OCI-LY7 (cell line): ENCODE measurements at regions not wholly inside any gene's neighbourhood (a gene's known extent, or its start where the extent isn't known, plus 50 kb on each side); places are given as distances from the start of the nearest gene placed in this dataset.

ENCODE experiments used
- BruUV-seq: library from RNA; stranded (reverse); fragments of 400-500 nt; replicated peaks from 2 replicates; lab custom pipeline; 2021; lab: Mats Ljungman, UMichigan
- CTCF ChIA-PET: fragments of 300-600 bp; sonication (Branson Sonifier 250); formaldehyde crosslinking; loops from one replicate; lab custom pipeline; 2022; ENCODE audit warnings: antibody characterized with exemption; ENCODE audit not compliant: unreplicated experiment; lab: Charles Lee
- POLR2A ChIA-PET: fragments of 300-600 bp; sonication (Branson Sonifier 250); formaldehyde crosslinking; loops from one replicate; lab custom pipeline; 2022; ENCODE audit warnings: antibody characterized with exemption; lab: Charles Lee
- DNase-seq: peaks from one replicate; pipeline ENCODE4 v3.0.0-alpha.2; 2015; ENCODE audit warnings: low spot score
- H2AFZ ChIP-seq: fragments of 200-600 bp; sonication (generic), shearing (Covaris generic); 2 replicates; pipeline ENCODE4 v1.6.1; 2014; ENCODE audit warnings: mild to moderate bottlenecking, antibody characterized with exemption, low read length, moderate library complexity
- H3K27ac ChIP-seq: fragments of 200-600 bp; sonication (generic); 2 replicates; pipeline ENCODE4 v1.5.1; 2014; ENCODE audit warnings: mixed run types, low read depth, mild to moderate bottlenecking, moderate library complexity, low read length, inconsistent platforms; ENCODE audit not compliant: poor library complexity, severe bottlenecking
- H3K36me3 ChIP-seq: fragments of 200-600 bp; sonication (generic); 2 replicates; pipeline ENCODE4 v1.6.1; 2014; ENCODE audit warnings: mild to moderate bottlenecking, antibody characterized with exemption, low read length, moderate library complexity, mixed read lengths; ENCODE audit not compliant: insufficient read depth
- H3K4me1 ChIP-seq: fragments of 200-600 bp; sonication (generic); 2 replicates; pipeline ENCODE4 v1.5.1; 2014; ENCODE audit warnings: mild to moderate bottlenecking, low read length; ENCODE audit not compliant: insufficient read depth, poor library complexity, severe bottlenecking
- H3K4me2 ChIP-seq: fragments of 200-600 bp; sonication (generic); 2 replicates; pipeline ENCODE4 v1.6.1; 2014; ENCODE audit warnings: mild to moderate bottlenecking, low read length
- H3K4me3 ChIP-seq: fragments of 200-600 bp; sonication (generic); 2 replicates; pipeline ENCODE4 v1.5.1; 2014; ENCODE audit warnings: mild to moderate bottlenecking, low read depth, low read length; ENCODE audit not compliant: poor library complexity, severe bottlenecking
- H3K79me2 ChIP-seq: fragments of 200-600 bp; sonication (generic); 2 replicates; pipeline ENCODE4 v1.6.1; 2016; ENCODE audit warnings: low read depth, mild to moderate bottlenecking, low read length, moderate library complexity, mixed read lengths; ENCODE audit not compliant: insufficient read depth
- H3K9me2 ChIP-seq: fragments of 200-600 bp; sonication (generic); 2 replicates; pipeline ENCODE4 v1.6.1; 2016; ENCODE audit warnings: mild to moderate bottlenecking, low read length, mixed read lengths; ENCODE audit not compliant: insufficient read depth
- H3K9me3 ChIP-seq: fragments of 200-600 bp; sonication (generic); 2 replicates; pipeline ENCODE4 v1.6.1; 2014; ENCODE audit warnings: mild to moderate bottlenecking, mixed run types, low read length, mixed read lengths
- H4K20me1 ChIP-seq: fragments of 200-600 bp; sonication (generic); 2 replicates; pipeline ENCODE4 v1.6.1; 2014; ENCODE audit warnings: mild to moderate bottlenecking, antibody characterized with exemption, low read length, moderate library complexity, mixed read lengths; ENCODE audit not compliant: insufficient read depth
- CTCF ChIP-seq: fragments of 200-600 bp; sonication (generic); conservative IDR thresholded peaks from 2 replicates; pipeline ENCODE4 v1.5.1; 2014; ENCODE audit warnings: mild to moderate bottlenecking, antibody characterized with exemption, low read length, moderate library complexity, mixed read lengths
- EZH2phosphoT487 ChIP-seq: fragments of 200-600 bp; sonication (generic); IDR thresholded peaks from 2 replicates; pipeline ENCODE4 v1.6.1; 2018; ENCODE audit warnings: low read depth, borderline replicate concordance, mild to moderate bottlenecking, mixed run types, antibody characterized with exemption, low read length, moderate library complexity, mixed read lengths
- intact Hi-C: fragments of 100-400 bp; cut with micrococcal nuclease; formaldehyde crosslinking; loops from one replicate; pipeline ENCODE4 v1.10.0; 2022; ENCODE audit not compliant: unreplicated experiment

- no peak for TF ChIP-seq EZH2phosphoT487
- no peak for TF ChIP-seq CTCF
- DNase-seq = no peak
- ChIA-PET POLR2A (interaction anchor here (0.7 to 2.3 kb wide), 3 partner anchors 8 to 28 kb away, joined by 3 to 15 read pairs (median 3); no protein-coding TSS in a partner anchor), CTCF (interaction anchor here (0.6 kb wide), 1 partner anchor 1792 kb away, joined by 3 read pairs; no protein-coding TSS in a partner anchor)
- H3K4me1 ChIP-seq = peaks cover 70% of the 10 kb centered on the region
- no peaks in the 10 kb centered on the region for H3K79me2 ChIP-seq
- no peaks in the 10 kb centered on the region for H3K9me3 ChIP-seq
- intact Hi-C loops = loop anchor here (10.0 kb wide), 2 partner anchors 312 to 582 kb away; no protein-coding TSS in a partner anchor
- no peaks in the 10 kb centered on the region for H3K36me3 ChIP-seq
- no peaks in the 10 kb centered on the region for H4K20me1 ChIP-seq
- H3K4me3 ChIP-seq = peak overlapping the region; percentile 54
- H3K9me2 ChIP-seq = no peaks in the 10 kb centered on the region
- H3K27ac ChIP-seq = peak overlapping the region; percentile 98
- H2AFZ ChIP-seq = peak overlapping the region; percentile 70
- no TSS peak for BruUV-seq
- peak overlapping the region; percentile 73 for H3K4me2 ChIP-seq
Measured at GRCh38 chr22:49352361-49353169, 475.1 kb downstream of the BRD1 start.

- H3K4me2 ChIP-seq = peak overlapping the region; percentile 73
- peaks cover 70% of the 10 kb centered on the region for H3K4me1 ChIP-seq
- intact Hi-C loops = loop anchor here (2.0 to 10.0 kb wide), 4 partner anchors 29 to 583 kb away; no protein-coding TSS in a partner anchor
- CTCF ChIA-PET = interaction anchor here (0.6 kb wide), 1 partner anchor 1791 kb away, joined by 3 read pairs; no protein-coding TSS in a partner anchor
- DNase-seq = peak; percentile 92
- no peaks in the 10 kb centered on the region for H3K9me3 ChIP-seq
- no peaks in the 10 kb centered on the region for H4K20me1 ChIP-seq
- BruUV-seq = no TSS peak
- peak overlapping the region; percentile 98 for H3K27ac ChIP-seq
- no peaks in the 10 kb centered on the region for H3K9me2 ChIP-seq
- H3K4me3 ChIP-seq = peak overlapping the region; percentile 54
- peak overlapping the region; percentile 70 for H2AFZ ChIP-seq
- no peaks in the 10 kb centered on the region for H3K79me2 ChIP-seq
- H3K36me3 ChIP-seq = no peaks in the 10 kb centered on the region
- no peak for TF ChIP-seq EZH2phosphoT487
- POLR2A ChIA-PET = interaction anchor here (0.7 to 2.3 kb wide), 4 partner anchors 9 to 29 kb away, joined by 3 to 15 read pairs (median 3); no protein-coding TSS in a partner anchor
Measured at GRCh38 chr22:49351761-49352227, 475.9 kb downstream of the BRD1 start.

GRCh38 chr22:49350441-49351121, 477.1 kb downstream of the BRD1 start:
- Histone ChIP-seq H3K36me3 (no peaks in the 10 kb centered on the region), H2AFZ (peak overlapping the region; percentile 70; the same call in 1 of the 2 replicates), H3K79me2 (no peaks in the 10 kb centered on the region), H3K4me1 (peaks cover 70% of the 10 kb centered on the region), H3K9me2 (no peaks in the 10 kb centered on the region), H3K27ac (peak overlapping the region; percentile 98), H3K4me3 (peak overlapping the region; percentile 54), H3K9me3 (no peaks in the 10 kb centered on the region), H4K20me1 (no peaks in the 10 kb centered on the region), H3K4me2 (peak overlapping the region; percentile 73)
- ChIA-PET CTCF (no interaction called here), POLR2A (interaction anchor here (0.5 to 2.3 kb wide), 4 partner anchors 10 to 38 kb away, joined by 3 to 15 read pairs (median 3); no protein-coding TSS in a partner anchor)
- intact Hi-C loops = loop anchor here (2.0 to 10.0 kb wide), 4 partner anchors 30 to 584 kb away; no protein-coding TSS in a partner anchor
- BruUV-seq = no TSS peak
- peak; percentile 83 for DNase-seq
- no peak for TF ChIP-seq EZH2phosphoT487
- peak; percentile 75 for TF ChIP-seq CTCF
